Mucosa of descending colon (tissue), 3 donors: ENCODE measurements at regions not wholly inside any gene's neighbourhood (a gene's known extent, or its start where the extent isn't known, plus 50 kb on each side); places are given as distances from the start of the nearest gene placed in this dataset.

Source experiments
- ATAC-seq: fragments of 200-7000 bp; cut with Tn5 transposase; one replicate; pipeline ENCODE4 v1.9.1; 2020; ENCODE audit warnings: mild to moderate bottlenecking, moderate library complexity
- DNase-seq, 3 donors: peaks; one replicate each; pipeline ENCODE4 v3.0.0-alpha.2; 2020
- H3K36me3 ChIP-seq: fragments of 200-600 bp; one replicate; pipeline ENCODE4 v1.8.0; 2021; ENCODE audit warnings: low read depth, mild to moderate bottlenecking
- H3K4me1 ChIP-seq: fragments of 200-600 bp; one replicate; pipeline ENCODE4 v1.8.0; 2021; ENCODE audit warnings: low read depth, mild to moderate bottlenecking
- H3K4me3 ChIP-seq: fragments of 200-600 bp; one replicate; pipeline ENCODE4 v1.8.0; 2021; ENCODE audit warnings: mild to moderate bottlenecking
- H3K9me3 ChIP-seq: fragments of 200-600 bp; one replicate; pipeline ENCODE4 v1.8.0; 2021; ENCODE audit warnings: mild to moderate bottlenecking
- CTCF ChIP-seq: fragments of 200-600 bp; IDR thresholded peaks from one replicate; pipeline ENCODE4 v1.8.0; 2022; ENCODE audit warnings: antibody characterized with exemption, mild to moderate bottlenecking
- intact Hi-C, 2 donors: fragments of 100-400 bp; cut with DNase I in 1 of 2; cut with micrococcal nuclease in 1 of 2; formaldehyde crosslinking; loops; one replicate each; pipeline versions ENCODE4 v1.11.0 to v1.11.1; 2022; cut with DNase I, micrococcal nuclease
- donor health status: DM: no; HTN: no; CAD: no; lungs with moderate emphysema.
- donor health status: DM: no; HTN: no; CAD: no.
- donor health status: DM: no; HTN: yes; CAD: no.

GRCh38 chrX:110989447-110989846 lies 106.5 kb upstream of the PAK3 start:
- Histone ChIP-seq H3K4me1 (no peaks in the 10 kb centered on the region), H3K36me3 (no peaks in the 10 kb centered on the region), H3K9me3 (no peaks in the 10 kb centered on the region), H3K4me3 (no peak overlapping the region)
- DNase-seq: peak in 1 of 3 donors; percentile 7
- peak; percentile 72 for ATAC-seq
- TF ChIP-seq CTCF: no peak
- intact Hi-C loops: no loop called here

- no peak for DNase-seq
- Histone ChIP-seq H3K9me3 (no peaks in the 10 kb centered on the region), H3K36me3 (no peaks in the 10 kb centered on the region), H3K4me1 (no peaks in the 10 kb centered on the region), H3K4me3 (no peak overlapping the region)
- no peak for ATAC-seq
- intact Hi-C loops: no loop called here
- TF ChIP-seq CTCF: no peak
Observed at GRCh38 chrX:110987292-110987691, 108.7 kb upstream of the PAK3 start.

- ATAC-seq (no peak), DNase-seq (no peak)
- no peaks in the 10 kb centered on the region for H3K36me3 ChIP-seq
- no peaks in the 10 kb centered on the region for H3K9me3 ChIP-seq
- H3K4me1 ChIP-seq: no peaks in the 10 kb centered on the region
- no peak overlapping the region for H3K4me3 ChIP-seq
- TF ChIP-seq CTCF: no peak
- intact Hi-C loops: no loop called here
Observed at GRCh38 chrX:110985470-110985869, 110.5 kb upstream of the PAK3 start.

GRCh38 chrX:110983024-110983423 lies 113.0 kb upstream of the PAK3 start:
- Histone ChIP-seq H3K4me3 (no peak overlapping the region), H3K9me3 (no peaks in the 10 kb centered on the region), H3K4me1 (no peaks in the 10 kb centered on the region), H3K36me3 (no peaks in the 10 kb centered on the region)
- no peak for ATAC-seq
- TF ChIP-seq CTCF: no peak
- no peak for DNase-seq
- intact Hi-C loops: no loop called here

GRCh38 chrX:110966839-110967238 lies 129.2 kb upstream of the PAK3 start:
- no peak for DNase-seq
- ATAC-seq: no peak
- intact Hi-C loops: no loop called here
- no peak for TF ChIP-seq CTCF
- Histone ChIP-seq H3K4me1 (no peaks in the 10 kb centered on the region), H3K4me3 (no peak overlapping the region), H3K9me3 (no peaks in the 10 kb centered on the region), H3K36me3 (no peaks in the 10 kb centered on the region)

- intact Hi-C loops: no loop called here
- DNase-seq: no peak
- TF ChIP-seq CTCF: no peak
- no peak for ATAC-seq
- Histone ChIP-seq H3K4me1 (no peaks in the 10 kb centered on the region), H3K4me3 (no peak overlapping the region), H3K36me3 (no peaks in the 10 kb centered on the region), H3K9me3 (no peaks in the 10 kb centered on the region)
Observed at GRCh38 chrX:110966091-110966454, 129.9 kb upstream of the PAK3 start.
